ENCODE measurements at regions not wholly inside any gene's neighbourhood (a gene's known extent, or its start where the extent isn't known, plus 50 kb on each side); places are given as distances from the start of the nearest gene placed in this dataset.

GRCh38 chr7:120221666-120222065 is 51.3 kb upstream of the KCND2 start:
- in situ Hi-C loops (cut with MboI; ENCODE audit: low sequenced_read_pairs in 4 of 4) = no loop called here
- H3K27ac ChIP-seq = no peak overlapping the region
- DNase-seq = no peak
- H3K9me3 ChIP-seq = no peaks in the 10 kb centered on the region
- no peaks in the 10 kb centered on the region for H3K36me3 ChIP-seq
- TF ChIP-seq CTCF (IDR thresholded peaks at IDR 0.05 in 4 of 5, conservative IDR thresholded peaks at IDR 0.05 in 1 of 5) (no peak), POLR2A (IDR thresholded peaks at IDR 0.05) (no peak)
- no peaks in the 10 kb centered on the region for H3K4me1 ChIP-seq
- H3K27me3 ChIP-seq = no peaks in the 10 kb centered on the region
- no peak overlapping the region for H3K4me3 ChIP-seq
- intact Hi-C loops (cut with DNase I; ENCODE audit: low total_unique reads) = no loop called here
- no peak for ATAC-seq

Data from gastrocnemius medialis (tissue), 4 donors.